ENCODE measurements at regions not wholly inside any gene's neighbourhood (a gene's known extent, or its start where the extent isn't known, plus 50 kb on each side); places are given as distances from the start of the nearest gene placed in this dataset.
"Not testable (repeated sequence)": the region's sequence is repeated elsewhere in the genome, so short reads cannot be mapped to it uniquely, and the experiment has no call there.

- not testable (repeated sequence) for TF ChIP-seq MZF1 (tag by site-specific recombination; IDR thresholded peaks at IDR 0.05; ENCODE audit: borderline replicate concordance); REST (tag by site-specific recombination; IDR thresholded peaks at IDR 0.05); ZNF558 (tag by site-specific recombination; IDR thresholded peaks at IDR 0.05); ZNF23 (tag by site-specific recombination; IDR thresholded peaks at IDR 0.05; ENCODE audit: borderline replicate concordance); ZNF114 (tag by site-specific recombination; IDR thresholded peaks at IDR 0.05); ZNF416 (tag by site-specific recombination; IDR thresholded peaks at IDR 0.05); ZNF175 (tag by site-specific recombination; IDR thresholded peaks at IDR 0.05); ZNF510 (tag by site-specific recombination; IDR thresholded peaks at IDR 0.05; ENCODE audit: insufficient replicate concordance); HOXA7 (CRISPR knock-in tag; IDR thresholded peaks at IDR 0.05; ENCODE audit: borderline replicate concordance); ZNF549 (tag by site-specific recombination; IDR thresholded peaks at IDR 0.05)
- TF ChIP-seq, protein P1, sequence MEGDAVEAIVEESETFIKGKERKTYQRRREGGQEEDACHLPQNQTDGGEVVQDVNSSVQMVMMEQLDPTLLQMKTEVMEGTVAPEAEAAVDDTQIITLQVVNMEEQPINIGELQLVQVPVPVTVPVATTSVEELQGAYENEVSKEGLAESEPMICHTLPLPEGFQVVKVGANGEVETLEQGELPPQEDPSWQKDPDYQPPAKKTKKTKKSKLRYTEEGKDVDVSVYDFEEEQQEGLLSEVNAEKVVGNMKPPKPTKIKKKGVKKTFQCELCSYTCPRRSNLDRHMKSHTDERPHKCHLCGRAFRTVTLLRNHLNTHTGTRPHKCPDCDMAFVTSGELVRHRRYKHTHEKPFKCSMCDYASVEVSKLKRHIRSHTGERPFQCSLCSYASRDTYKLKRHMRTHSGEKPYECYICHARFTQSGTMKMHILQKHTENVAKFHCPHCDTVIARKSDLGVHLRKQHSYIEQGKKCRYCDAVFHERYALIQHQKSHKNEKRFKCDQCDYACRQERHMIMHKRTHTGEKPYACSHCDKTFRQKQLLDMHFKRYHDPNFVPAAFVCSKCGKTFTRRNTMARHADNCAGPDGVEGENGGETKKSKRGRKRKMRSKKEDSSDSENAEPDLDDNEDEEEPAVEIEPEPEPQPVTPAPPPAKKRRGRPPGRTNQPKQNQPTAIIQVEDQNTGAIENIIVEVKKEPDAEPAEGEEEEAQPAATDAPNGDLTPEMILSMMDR (tag by site-specific recombination; IDR thresholded peaks at IDR 0.05) = not testable (repeated sequence)
These were observed 102.0 kb downstream of the XKR3 start for GRCh38 chr22:16723241-16723640.

Measured in HEK293 (cell line).